ENCODE measurements at regions not wholly inside any gene's neighbourhood (a gene's known extent, or its start where the extent isn't known, plus 50 kb on each side); places are given as distances from the start of the nearest gene placed in this dataset.

GRCh38 chr4:188918787-188919186, 779.5 kb downstream of the TRIML1 start:
- TF ChIP-seq GATA2 (IDR thresholded peaks at IDR 0.05; ENCODE audit: low read depth, low read length) (no peak), GATA3 (IDR thresholded peaks at IDR 0.05; ENCODE audit: low read depth, low read length) (no peak)

Data from SH-SY5Y (cell line).